ENCODE measurements at regions not wholly inside any gene's neighbourhood (a gene's known extent, or its start where the extent isn't known, plus 50 kb on each side); places are given as distances from the start of the nearest gene placed in this dataset.

DNA sequence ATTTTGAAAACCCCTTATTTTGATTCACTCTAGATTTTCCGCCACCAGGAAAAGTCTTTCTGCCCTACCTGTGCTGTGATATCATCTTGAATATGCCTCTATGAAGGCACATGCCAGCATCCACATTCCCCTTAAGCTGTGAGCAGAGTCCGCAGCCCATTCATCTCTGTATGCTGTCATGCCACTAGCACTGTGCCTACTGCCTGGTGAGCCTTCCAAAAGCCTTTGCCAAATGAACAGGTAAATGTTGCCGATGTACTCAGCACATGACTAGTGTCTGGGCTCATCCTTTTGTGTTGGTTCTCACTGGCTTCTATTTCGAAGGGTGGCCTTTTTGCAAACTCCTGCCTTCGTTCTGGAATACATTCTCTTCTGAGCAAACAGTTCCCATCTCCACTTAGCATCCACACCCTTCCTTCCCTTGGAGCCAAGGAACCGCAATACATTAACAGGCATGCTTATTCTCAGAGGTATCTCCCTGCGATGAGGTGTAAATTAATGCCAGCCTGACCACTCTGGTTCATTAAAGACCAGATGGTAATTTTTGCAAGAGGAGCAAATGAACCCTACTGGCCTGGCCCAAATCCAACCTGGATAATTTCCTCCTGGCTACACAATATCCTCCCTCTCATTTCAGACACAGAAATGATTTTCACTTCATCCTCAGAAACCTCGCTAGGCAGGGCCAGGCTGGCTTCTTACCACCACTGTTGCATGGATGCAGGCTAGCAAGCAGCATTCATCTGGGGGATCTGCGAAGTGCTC lies 339.7 kb upstream of the NFE2L3 start:
- H3K4me3 ChIP-seq (ENCODE audit: low read depth, low read length) = no peak overlapping the region
- no peak for DNase-seq (ENCODE audit: low read depth)
- TF ChIP-seq CTCF (IDR thresholded peaks at IDR 0.05; ENCODE audit: control insufficient read depth, extremely low read depth, insufficient read depth) = no peak

DNA sequence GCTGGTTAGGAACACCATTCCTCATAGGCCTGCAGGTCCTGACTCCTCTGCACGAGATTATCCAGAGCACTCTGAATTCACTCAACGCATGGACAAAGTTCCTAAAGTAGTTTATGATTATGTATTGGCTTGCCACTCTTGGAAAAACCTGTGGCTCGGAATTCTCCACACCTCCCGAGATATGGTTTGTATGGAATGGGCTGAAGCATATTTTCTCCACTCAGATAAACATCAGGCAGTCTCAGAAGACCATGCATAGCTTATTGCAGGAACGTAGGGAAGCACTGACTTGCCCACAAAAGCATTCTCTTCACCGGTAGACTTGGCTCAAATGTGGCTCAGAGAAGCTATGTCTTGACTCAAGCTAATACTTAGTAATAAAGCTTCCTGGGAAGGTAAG lies 338.6 kb upstream of the NFE2L3 start:
- H3K4me3 ChIP-seq (ENCODE audit: low read depth, low read length) = no peak overlapping the region
- DNase-seq (ENCODE audit: low read depth) = no peak
- TF ChIP-seq CTCF (IDR thresholded peaks at IDR 0.05; ENCODE audit: control insufficient read depth, extremely low read depth, insufficient read depth) = no peak

- no peak for DNase-seq (ENCODE audit: low read depth)
- H3K4me3 ChIP-seq (ENCODE audit: low read depth, low read length) = no peak overlapping the region
- TF ChIP-seq CTCF (IDR thresholded peaks at IDR 0.05; ENCODE audit: control insufficient read depth, extremely low read depth, insufficient read depth) = no peak
Measured at GRCh38 chr7:25815711-25816110, 336.3 kb upstream of the NFE2L3 start.

GRCh38 chr7:25820432-25821040 lies 331.5 kb upstream of the NFE2L3 start:
- DNase-seq (ENCODE audit: low read depth) = no peak
- peak; percentile 46 for TF ChIP-seq CTCF (IDR thresholded peaks at IDR 0.05; ENCODE audit: control insufficient read depth, extremely low read depth, insufficient read depth)
- H3K4me3 ChIP-seq (ENCODE audit: low read depth, low read length) = no peak overlapping the region

DNA sequence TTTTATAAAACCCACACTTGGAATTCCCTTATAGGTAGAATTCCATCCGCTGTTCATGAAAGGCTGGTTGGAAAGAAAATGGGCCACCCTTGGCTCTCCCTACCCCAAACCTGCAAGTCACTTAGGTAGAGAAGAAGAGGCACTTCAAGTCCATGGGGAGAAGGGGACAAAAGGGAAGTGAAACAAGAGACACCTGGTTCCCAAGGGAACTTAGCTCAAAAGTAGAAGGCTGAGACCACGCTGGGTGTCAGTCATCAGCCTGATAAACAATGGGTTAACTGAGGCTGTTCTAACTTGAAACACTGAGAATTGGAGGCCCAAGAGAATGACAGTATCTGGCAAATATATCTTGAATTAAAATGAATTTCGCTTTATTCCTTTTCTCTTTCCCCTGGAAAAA lies 330.8 kb upstream of the NFE2L3 start:
- no peak for DNase-seq (ENCODE audit: low read depth)
- TF ChIP-seq CTCF (IDR thresholded peaks at IDR 0.05; ENCODE audit: control insufficient read depth, extremely low read depth, insufficient read depth) = no peak
- H3K4me3 ChIP-seq (ENCODE audit: low read depth, low read length) = no peak overlapping the region

DNA sequence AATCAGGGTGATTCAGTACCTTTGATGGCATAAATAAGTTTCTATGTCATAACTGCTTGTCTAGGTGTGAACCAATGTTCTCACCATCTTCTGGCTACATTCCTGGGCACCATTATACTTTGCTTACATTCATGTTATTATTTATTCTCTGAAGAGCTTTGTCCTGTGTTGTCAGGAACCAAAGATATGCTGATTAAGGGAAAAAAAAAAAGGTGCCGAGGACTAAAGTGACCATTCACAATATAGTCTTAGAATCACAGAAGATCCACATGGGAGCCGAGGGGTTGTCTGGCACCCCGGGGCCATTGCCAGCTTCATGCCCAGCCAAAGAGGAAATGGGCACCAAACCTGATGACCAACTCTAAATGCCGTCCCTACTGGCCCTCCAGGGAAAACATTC lies 329.2 kb upstream of the NFE2L3 start:
- DNase-seq (ENCODE audit: low read depth) = no peak
- no peak for TF ChIP-seq CTCF (IDR thresholded peaks at IDR 0.05; ENCODE audit: control insufficient read depth, extremely low read depth, insufficient read depth)

DNA sequence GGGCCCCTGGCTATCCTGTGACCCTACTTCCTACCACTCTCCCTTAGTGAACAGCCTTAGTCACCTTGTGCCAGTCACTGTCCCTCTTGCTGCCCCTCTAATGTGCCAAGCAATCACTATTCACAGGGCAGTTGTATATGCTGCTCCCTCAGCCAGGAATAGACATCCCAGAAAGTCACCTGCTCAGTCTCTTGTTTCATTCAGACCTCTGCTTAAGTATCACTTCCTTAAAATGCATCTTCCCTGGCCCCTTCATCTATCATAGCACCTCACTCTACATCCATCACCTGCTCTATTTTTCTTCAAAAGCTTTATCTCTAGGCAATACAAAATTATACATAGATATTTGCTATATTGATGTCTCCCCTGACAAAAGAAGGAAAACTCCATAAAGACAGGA lies 328.4 kb upstream of the NFE2L3 start:
- no peak overlapping the region for H3K4me3 ChIP-seq (ENCODE audit: low read depth, low read length)
- DNase-seq (ENCODE audit: low read depth) = no peak
- TF ChIP-seq CTCF (IDR thresholded peaks at IDR 0.05; ENCODE audit: control insufficient read depth, extremely low read depth, insufficient read depth) = no peak

More for the DNA sequence above, 329.2 kb upstream of the NFE2L3 start:
- H3K4me3 ChIP-seq (ENCODE audit: low read depth, low read length) = no peak overlapping the region

Measured in LNCaP clone FGC (cell line).